ENCODE measurements at regions not wholly inside any gene's neighbourhood (a gene's known extent, or its start where the extent isn't known, plus 50 kb on each side); places are given as distances from the start of the nearest gene placed in this dataset.

DNA sequence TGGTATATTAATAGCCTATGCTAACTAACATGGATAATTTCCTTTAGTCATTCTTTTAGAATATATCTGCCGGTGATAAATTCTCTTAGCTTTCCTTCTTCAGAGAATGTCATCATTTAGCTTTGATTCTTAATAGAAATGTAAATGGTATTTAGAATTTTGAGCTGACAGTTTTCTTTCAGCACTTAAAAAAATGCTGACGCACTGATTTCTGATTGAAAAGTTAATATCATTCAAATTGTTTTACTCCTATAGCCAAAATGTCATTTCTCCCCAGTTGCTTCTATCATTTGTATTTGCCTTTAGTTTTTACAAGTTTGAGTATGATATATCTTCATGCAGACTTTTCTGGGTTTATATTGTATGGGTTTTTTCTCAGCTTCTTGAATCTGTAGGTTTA is 668.0 kb downstream of the LTN1 start:
- Histone ChIP-seq H3K4me1 (ENCODE audit: control insufficient read depth, insufficient read depth, low read depth, low read length) (no peaks in the 10 kb centered on the region), H2AFZ (ENCODE audit: low read depth, low read length) (no peak overlapping the region), H2BK120ac (ENCODE audit: low read depth, low read length) (no peak overlapping the region), H3K4ac (ENCODE audit: low read depth in 1 of 2, low read length in 2 of 2) (no peak overlapping the region), H3K23ac (ENCODE audit: low read length in 2 of 2) (no peak overlapping the region), H4K91ac (ENCODE audit: low read length) (no peak overlapping the region), H2BK12ac (ENCODE audit: low read length in 2 of 2) (no peak overlapping the region), H3K18ac (ENCODE audit: low read depth in 1 of 2, low read length in 2 of 2) (no peak overlapping the region), H3K4me3 (ENCODE audit: insufficient read depth in 1 of 2, low read depth in 1 of 2, low read length in 2 of 2) (no peak overlapping the region), H3K9me3 (ENCODE audit: control insufficient read depth, low read length) (peaks cover 5% of the 10 kb centered on the region), H3K27ac (ENCODE audit: low read length, poor library complexity, severe bottlenecking) (no peak overlapping the region), H2AK5ac (ENCODE audit: low read length, severe bottlenecking) (no peak overlapping the region), H3K4me2 (ENCODE audit: low read length, poor library complexity, severe bottlenecking) (no peak overlapping the region), H2BK5ac (ENCODE audit: low read depth, low read length, poor library complexity, severe bottlenecking) (no peak overlapping the region), H3K36me3 (ENCODE audit: control insufficient read depth in 1 of 2, insufficient read depth in 2 of 2, low read depth in 1 of 2, low read length in 2 of 2) (no peaks in the 10 kb centered on the region), H2BK15ac (ENCODE audit: low read depth, poor library complexity, severe bottlenecking) (no peak overlapping the region), H3K9ac (ENCODE audit: low read length) (no peak overlapping the region), H4K8ac (ENCODE audit: low read length) (no peak overlapping the region), H3K27me3 (ENCODE audit: control insufficient read depth in 1 of 2, insufficient read depth in 1 of 2, low read length in 2 of 2) (no peaks in the 10 kb centered on the region), H3K79me1 (replicated peaks; ENCODE audit: low read length, poor library complexity, severe bottlenecking) (no peaks in the 10 kb centered on the region), H3K14ac (ENCODE audit: low read length in 2 of 2) (no peak overlapping the region)
- no CpG with 5 or more reads among the region's 2 CpGs for WGBS
- DNase-seq: no peak

GRCh38 chr21:28317177-28317950 is 675.3 kb downstream of the LTN1 start:
- Histone ChIP-seq H4K8ac (ENCODE audit: low read length) (no peak overlapping the region), H3K4me2 (ENCODE audit: low read length, poor library complexity, severe bottlenecking) (no peak overlapping the region), H3K79me1 (replicated peaks; ENCODE audit: low read length, poor library complexity, severe bottlenecking) (no peaks in the 10 kb centered on the region), H3K4me3 (ENCODE audit: insufficient read depth in 1 of 2, low read depth in 1 of 2, low read length in 2 of 2) (no peak overlapping the region), H2AFZ (ENCODE audit: low read depth, low read length) (no peak overlapping the region), H2BK15ac (ENCODE audit: low read depth, poor library complexity, severe bottlenecking) (no peak overlapping the region), H4K91ac (ENCODE audit: low read length) (no peak overlapping the region), H3K4ac (ENCODE audit: low read depth in 1 of 2, low read length in 2 of 2) (no peak overlapping the region), H2BK120ac (ENCODE audit: low read depth, low read length) (no peak overlapping the region), H3K23ac (ENCODE audit: low read length in 2 of 2) (no peak overlapping the region), H3K27me3 (ENCODE audit: control insufficient read depth in 1 of 2, insufficient read depth in 1 of 2, low read length in 2 of 2) (no peaks in the 10 kb centered on the region), H3K4me1 (ENCODE audit: control insufficient read depth, insufficient read depth, low read depth, low read length) (no peaks in the 10 kb centered on the region), H3K9me3 (ENCODE audit: control insufficient read depth, low read length) (peaks cover 8% of the 10 kb centered on the region), H3K36me3 (ENCODE audit: control insufficient read depth in 1 of 2, insufficient read depth in 2 of 2, low read depth in 1 of 2, low read length in 2 of 2) (no peaks in the 10 kb centered on the region), H3K18ac (ENCODE audit: low read depth in 1 of 2, low read length in 2 of 2) (no peak overlapping the region), H2BK12ac (ENCODE audit: low read length in 2 of 2) (no peak overlapping the region), H3K27ac (ENCODE audit: low read length, poor library complexity, severe bottlenecking) (no peak overlapping the region), H3K9ac (ENCODE audit: low read length) (no peak overlapping the region), H2BK5ac (ENCODE audit: low read depth, low read length, poor library complexity, severe bottlenecking) (no peak overlapping the region), H3K14ac (ENCODE audit: low read length in 2 of 2) (no peak overlapping the region), H2AK5ac (ENCODE audit: low read length, severe bottlenecking) (no peak overlapping the region)
- no peak for DNase-seq
- WGBS: 87% methylated on average over 3 of the region's 3 CpGs

DNA sequence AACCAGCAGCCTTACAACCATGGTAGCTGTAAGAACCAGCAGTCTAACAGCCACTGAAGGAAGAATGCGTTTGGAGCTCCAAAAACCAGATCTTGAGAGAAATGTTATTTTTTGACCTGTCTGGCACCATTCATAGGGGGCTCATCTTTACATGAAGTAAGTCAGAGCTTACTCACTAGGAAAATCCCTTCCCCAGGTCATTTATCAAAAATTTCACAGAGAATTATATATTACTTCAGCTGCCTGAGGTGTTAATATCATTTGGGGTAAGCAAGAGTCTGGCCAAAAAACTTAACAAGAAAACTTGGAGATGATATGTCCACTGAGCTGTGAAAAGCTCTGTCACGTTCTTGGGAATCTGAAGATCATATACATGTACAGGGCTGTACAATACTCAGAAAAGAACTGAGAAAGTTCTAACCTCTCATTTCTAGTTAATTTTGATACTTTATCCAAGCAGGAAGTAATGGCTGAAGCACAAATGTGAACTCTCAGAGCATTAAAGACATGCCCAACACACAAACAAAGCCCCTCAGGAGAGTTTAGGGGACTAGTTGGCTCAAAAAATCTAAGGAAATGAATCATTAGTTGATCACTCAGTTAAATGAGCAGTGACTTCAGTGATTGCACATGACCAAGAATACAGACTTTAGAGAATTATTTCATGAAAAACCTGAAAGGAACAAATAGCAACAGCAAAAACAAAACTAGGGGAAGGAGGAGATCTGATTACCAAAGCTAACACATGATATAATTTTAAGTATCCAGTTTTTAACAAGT is 681.1 kb downstream of the LTN1 start:
- H3K36me3 ChIP-seq (ENCODE audit: control insufficient read depth in 1 of 2, insufficient read depth in 2 of 2, low read depth in 1 of 2, low read length in 2 of 2): no peaks in the 10 kb centered on the region
- H2AK5ac ChIP-seq (ENCODE audit: low read length, severe bottlenecking): peak overlapping the region; percentile 31
- no peak for DNase-seq
- H3K4ac ChIP-seq (ENCODE audit: low read depth in 1 of 2, low read length in 2 of 2): no peak overlapping the region
- no peaks in the 10 kb centered on the region for H3K4me1 ChIP-seq (ENCODE audit: control insufficient read depth, insufficient read depth, low read depth, low read length)
- no peaks in the 10 kb centered on the region for H3K79me1 ChIP-seq (replicated peaks; ENCODE audit: low read length, poor library complexity, severe bottlenecking)
- no peak overlapping the region for H2AFZ ChIP-seq (ENCODE audit: low read depth, low read length)
- no peak overlapping the region for H3K4me3 ChIP-seq (ENCODE audit: insufficient read depth in 1 of 2, low read depth in 1 of 2, low read length in 2 of 2)
- H3K18ac ChIP-seq (ENCODE audit: low read depth in 1 of 2, low read length in 2 of 2): no peak overlapping the region
- H3K9ac ChIP-seq (ENCODE audit: low read length): peak overlapping the region; percentile 50
- H3K23ac ChIP-seq (ENCODE audit: low read length in 2 of 2): no peak overlapping the region
- no peak overlapping the region for H3K14ac ChIP-seq (ENCODE audit: low read length in 2 of 2)
- H2BK120ac ChIP-seq (ENCODE audit: low read depth, low read length): no peak overlapping the region
- WGBS: 100% methylated on average over 1 of the region's 2 CpGs
- H3K9me3 ChIP-seq (ENCODE audit: control insufficient read depth, low read length): peaks cover 4% of the 10 kb centered on the region
- H2BK15ac ChIP-seq (ENCODE audit: low read depth, poor library complexity, severe bottlenecking): no peak overlapping the region
- no peak overlapping the region for H4K8ac ChIP-seq (ENCODE audit: low read length)
- H3K27me3 ChIP-seq (ENCODE audit: control insufficient read depth in 1 of 2, insufficient read depth in 1 of 2, low read length in 2 of 2): no peaks in the 10 kb centered on the region
- no peak overlapping the region for H2BK12ac ChIP-seq (ENCODE audit: low read length in 2 of 2)
- H4K91ac ChIP-seq (ENCODE audit: low read length): no peak overlapping the region
- peak overlapping the region; percentile 41 for H3K27ac ChIP-seq (ENCODE audit: low read length, poor library complexity, severe bottlenecking)
- H3K4me2 ChIP-seq (ENCODE audit: low read length, poor library complexity, severe bottlenecking): no peak overlapping the region
- H2BK5ac ChIP-seq (ENCODE audit: low read depth, low read length, poor library complexity, severe bottlenecking): no peak overlapping the region

- H3K14ac ChIP-seq (ENCODE audit: low read length in 2 of 2): no peak overlapping the region
- H4K91ac ChIP-seq (ENCODE audit: low read length): no peak overlapping the region
- no peaks in the 10 kb centered on the region for H3K27me3 ChIP-seq (ENCODE audit: control insufficient read depth in 1 of 2, insufficient read depth in 1 of 2, low read length in 2 of 2)
- H3K36me3 ChIP-seq (ENCODE audit: control insufficient read depth in 1 of 2, insufficient read depth in 2 of 2, low read depth in 1 of 2, low read length in 2 of 2): no peaks in the 10 kb centered on the region
- H2BK15ac ChIP-seq (ENCODE audit: low read depth, poor library complexity, severe bottlenecking): no peak overlapping the region
- H3K9ac ChIP-seq (ENCODE audit: low read length): no peak overlapping the region
- peaks cover 4% of the 10 kb centered on the region for H3K9me3 ChIP-seq (ENCODE audit: control insufficient read depth, low read length)
- H3K18ac ChIP-seq (ENCODE audit: low read depth in 1 of 2, low read length in 2 of 2): no peak overlapping the region
- H2BK120ac ChIP-seq (ENCODE audit: low read depth, low read length): no peak overlapping the region
- H3K4me2 ChIP-seq (ENCODE audit: low read length, poor library complexity, severe bottlenecking): no peak overlapping the region
- no peak overlapping the region for H2BK12ac ChIP-seq (ENCODE audit: low read length in 2 of 2)
- no peak overlapping the region for H3K23ac ChIP-seq (ENCODE audit: low read length in 2 of 2)
- H3K4ac ChIP-seq (ENCODE audit: low read depth in 1 of 2, low read length in 2 of 2): no peak overlapping the region
- no peak overlapping the region for H4K8ac ChIP-seq (ENCODE audit: low read length)
- H2BK5ac ChIP-seq (ENCODE audit: low read depth, low read length, poor library complexity, severe bottlenecking): no peak overlapping the region
- no peak overlapping the region for H3K4me3 ChIP-seq (ENCODE audit: insufficient read depth in 1 of 2, low read depth in 1 of 2, low read length in 2 of 2)
- H2AK5ac ChIP-seq (ENCODE audit: low read length, severe bottlenecking): no peak overlapping the region
- DNase-seq: no peak
- H3K79me1 ChIP-seq (replicated peaks; ENCODE audit: low read length, poor library complexity, severe bottlenecking): no peaks in the 10 kb centered on the region
- no peak overlapping the region for H2AFZ ChIP-seq (ENCODE audit: low read depth, low read length)
- H3K4me1 ChIP-seq (ENCODE audit: control insufficient read depth, insufficient read depth, low read depth, low read length): no peaks in the 10 kb centered on the region
- H3K27ac ChIP-seq (ENCODE audit: low read length, poor library complexity, severe bottlenecking): no peak overlapping the region
These were observed 682.0 kb downstream of the LTN1 start for GRCh38 chr21:28310711-28311110.
